Small intestine (tissue), 7 donors: ENCODE measurements at regions not wholly inside any gene's neighbourhood (a gene's known extent, or its start where the extent isn't known, plus 50 kb on each side); places are given as distances from the start of the nearest gene placed in this dataset.

Experiments used
- DNase-seq, 2 donors: peaks; one replicate each; pipeline versions ENCODE4 v3.0.0 to v3.0.0-alpha.2; 2013
- FAIRE-seq: peaks from 2 replicates; lab custom pipeline; 2012; peaks lifted over from hg19 to GRCh38; lab: Jason Lieb, UNC
- H3K27ac ChIP-seq, 3 donors: one replicate each; pipeline ENCODE4 v1.5.1; 2013; ENCODE audit warnings: low read length in 2 of 3, mild to moderate bottlenecking in 2 of 3, control low read depth in 1 of 3, inconsistent platforms in 1 of 3, low read depth in 1 of 3, moderate library complexity in 1 of 3
- H3K27me3 ChIP-seq, 3 donors: one replicate each; pipeline ENCODE4 v1.6.1; 2013; ENCODE audit warnings: low read length in 3 of 3, inconsistent platforms in 1 of 3; ENCODE audit not compliant: control insufficient read depth in 3 of 3, insufficient read depth in 3 of 3
- H3K36me3 ChIP-seq, 3 donors: one replicate each; pipeline ENCODE4 v1.6.1; 2013; ENCODE audit warnings: low read length in 3 of 3, inconsistent platforms in 1 of 3, low read depth in 1 of 3, mild to moderate bottlenecking in 1 of 3, moderate library complexity in 1 of 3; ENCODE audit not compliant: control insufficient read depth in 3 of 3, insufficient read depth in 2 of 3
- H3K4me1 ChIP-seq, 3 donors: one replicate each; pipeline ENCODE4 v1.6.1; 2013; ENCODE audit warnings: low read length in 2 of 3, inconsistent platforms in 1 of 3, low read depth in 1 of 3, mild to moderate bottlenecking in 1 of 3, moderate library complexity in 1 of 3; ENCODE audit not compliant: control insufficient read depth in 3 of 3, insufficient read depth in 2 of 3
- H3K4me3 ChIP-seq, 3 donors: one replicate each; pipeline ENCODE4 v1.5.1; 2013; ENCODE audit warnings: low read length in 3 of 3, control low read depth in 1 of 3, inconsistent platforms in 1 of 3, low read depth in 1 of 3, mild to moderate bottlenecking in 1 of 3, moderate library complexity in 1 of 3
- H3K9me3 ChIP-seq, 2 donors: one replicate each; pipeline ENCODE4 v1.6.1; 2013; ENCODE audit warnings: low read depth in 1 of 2, low read length in 1 of 2; ENCODE audit not compliant: control insufficient read depth in 2 of 2, insufficient read depth in 1 of 2
- WGBS, 3 donors: extraction: QIAGEN DNeasy Blood & Tissue Kit; methylation state at CpG; one replicate each; pipeline ENCODE4 v1.1.7; 2013; 5-methylcytosine and 5-hydroxymethylcytosine counted together
- donor health status: healthy with polysubstance abuse.
- donor health status: control.
- donor health status: control.
- donor health status: Bipolar disorder and iron deficiency.
- donor health status: healthy.

DNA sequence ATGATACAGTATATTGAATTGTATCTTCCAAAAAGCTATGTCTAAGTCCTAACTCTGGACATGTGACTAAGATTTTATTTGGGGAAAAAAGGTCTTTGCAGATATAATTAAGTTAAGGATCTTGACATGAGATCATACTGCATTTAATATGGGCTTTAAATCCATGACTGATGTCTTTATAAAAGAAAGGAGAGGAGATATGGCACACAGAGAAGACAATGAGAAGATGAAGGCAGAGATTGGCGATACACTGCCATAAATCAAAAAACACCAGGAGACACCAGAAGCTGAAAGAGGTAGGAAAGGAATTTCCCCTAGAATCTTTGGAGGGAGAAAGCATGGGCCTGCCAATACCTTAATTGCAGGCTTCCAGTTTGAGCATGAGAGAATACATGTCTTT lies 1450.2 kb downstream of the HACE1 start:
- DNase-seq (no peak), FAIRE-seq (no peak)
- peaks cover 0 to 8% of the 10 kb centered on the region in 2 donors for H3K9me3 ChIP-seq
- H3K4me1 ChIP-seq: no peaks in the 10 kb centered on the region
- no peaks in the 10 kb centered on the region for H3K27me3 ChIP-seq
- no peaks in the 10 kb centered on the region for H3K36me3 ChIP-seq
- WGBS, 3 donors: 75 to 88% (median 82%) methylated on average over 1 of the region's 1 CpG
- H3K4me3 ChIP-seq: no peak overlapping the region
- no peak overlapping the region for H3K27ac ChIP-seq

DNA sequence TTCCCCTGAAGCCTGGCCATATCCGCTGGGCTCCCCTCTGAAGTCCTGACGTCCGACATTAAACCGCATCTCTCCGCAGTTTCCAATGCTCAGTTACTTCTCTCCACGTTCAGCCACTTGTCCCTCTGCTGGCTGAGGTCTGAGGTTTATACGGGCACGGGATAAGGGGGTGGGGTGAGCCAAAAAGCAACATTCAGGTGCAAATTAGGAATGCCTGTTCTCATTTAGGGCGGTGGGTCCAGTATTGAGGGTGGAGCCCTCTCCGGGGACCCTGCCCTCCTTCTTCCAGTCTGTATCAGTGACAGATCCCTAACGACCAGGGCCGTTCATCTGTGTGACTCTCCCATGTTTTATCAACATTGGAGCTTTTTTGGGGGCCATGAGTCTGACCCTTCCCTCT lies 1454.4 kb downstream of the HACE1 start:
- Histone ChIP-seq H3K27ac (no peak overlapping the region), H3K9me3 (peaks cover 0 to 8% of the 10 kb centered on the region in 2 donors), H3K36me3 (no peaks in the 10 kb centered on the region), H3K4me3 (no peak overlapping the region), H3K27me3 (no peaks in the 10 kb centered on the region), H3K4me1 (no peaks in the 10 kb centered on the region)
- no peak for FAIRE-seq
- 80 to 86% (median 83%) methylated on average over 12 of the region's 12 CpGs for WGBS, 3 donors
- DNase-seq: no peak

DNA sequence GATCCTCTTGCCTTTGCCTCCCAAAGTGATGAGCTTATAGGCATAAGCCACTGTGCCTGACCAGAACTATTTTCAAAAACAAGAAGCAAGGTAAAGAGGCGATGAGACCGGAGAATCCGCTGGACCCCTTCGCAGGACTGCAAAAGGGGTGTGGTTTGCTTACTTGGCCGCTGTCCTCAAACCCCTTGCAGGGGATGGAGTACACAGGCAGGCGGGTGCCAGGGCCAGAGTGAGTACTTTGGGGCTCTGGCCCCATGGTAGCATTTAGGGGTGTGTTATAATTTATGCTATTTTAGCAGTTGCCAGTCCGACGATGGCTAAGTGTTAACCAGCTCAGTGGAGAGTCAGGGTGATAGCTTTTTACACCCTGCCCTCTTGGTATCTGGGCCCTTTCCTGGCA lies 1454.9 kb downstream of the HACE1 start:
- no peak for FAIRE-seq
- 92 to 95% (median 92%) methylated on average over 8 of the region's 8 CpGs for WGBS, 3 donors
- Histone ChIP-seq H3K4me3 (no peak overlapping the region), H3K27me3 (no peaks in the 10 kb centered on the region), H3K9me3 (peaks cover 0 to 8% of the 10 kb centered on the region in 2 donors), H3K27ac (no peak overlapping the region), H3K4me1 (no peaks in the 10 kb centered on the region), H3K36me3 (no peaks in the 10 kb centered on the region)
- DNase-seq: no peak

DNA sequence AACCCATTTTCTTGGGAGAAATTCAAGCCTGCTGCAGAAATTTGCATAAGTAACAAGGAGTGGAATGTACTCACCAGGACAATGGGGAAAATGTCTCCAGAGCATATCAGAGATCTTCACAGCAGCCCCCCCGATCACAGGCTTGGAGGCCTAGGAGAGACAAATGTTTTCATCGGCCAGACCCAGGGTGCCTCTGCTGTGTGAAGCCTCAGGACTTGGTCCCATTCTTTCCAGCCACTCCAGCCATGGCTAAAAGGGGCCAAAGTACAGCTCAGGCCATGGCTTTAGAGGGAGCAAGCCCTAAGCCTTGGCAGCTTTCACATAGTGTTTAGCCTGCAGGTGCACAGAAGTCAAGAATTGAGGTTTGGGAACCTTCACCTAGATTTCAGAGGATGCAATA lies 1463.0 kb downstream of the HACE1 start:
- Histone ChIP-seq H3K4me3 (no peak overlapping the region), H3K36me3 (no peaks in the 10 kb centered on the region), H3K27ac (no peak overlapping the region), H3K4me1 (no peaks in the 10 kb centered on the region), H3K27me3 (no peaks in the 10 kb centered on the region), H3K9me3 (peaks cover 0 to 12% of the 10 kb centered on the region in 2 donors)
- FAIRE-seq: no peak
- DNase-seq: no peak
- 94 to 100% (median 95%) methylated on average over 2 of the region's 2 CpGs for WGBS, 3 donors

DNA sequence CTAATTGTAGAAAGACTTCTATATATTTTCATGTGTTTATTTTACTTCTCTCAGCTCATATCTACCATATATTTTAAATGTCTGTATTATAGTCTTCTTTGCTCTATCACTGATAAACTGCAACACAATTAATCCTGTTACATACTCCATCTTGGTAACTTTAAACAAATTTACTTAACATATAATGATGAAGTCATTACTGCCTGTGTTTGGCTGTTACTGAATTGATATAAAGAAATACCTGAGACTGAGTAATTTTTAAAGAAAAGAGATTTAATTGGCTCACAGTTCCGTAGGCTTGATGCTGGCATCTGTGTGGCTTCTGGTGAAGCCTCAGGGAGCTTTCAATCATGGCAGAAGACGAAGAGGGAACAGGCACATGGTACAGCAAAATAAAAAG lies 1480.4 kb downstream of the HACE1 start:
- FAIRE-seq: no peak

DNA sequence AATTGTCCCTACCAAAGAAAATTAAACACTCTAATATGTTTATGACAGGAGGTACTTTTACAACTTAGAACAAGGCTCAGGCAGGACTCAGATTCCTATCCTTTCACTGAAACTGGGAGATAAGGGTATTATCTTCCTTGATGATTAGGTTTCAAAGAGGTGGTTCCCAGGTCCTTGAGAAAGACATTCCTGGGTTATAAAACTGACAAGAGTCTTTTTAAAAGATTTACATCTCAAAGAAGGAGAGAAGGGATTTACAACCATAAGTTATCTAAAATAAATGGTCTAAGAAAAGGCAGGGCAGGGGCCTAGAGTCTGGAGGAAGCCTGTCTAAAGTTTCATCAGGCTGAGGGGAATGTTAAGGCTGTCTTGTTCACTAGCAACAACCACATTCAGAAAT lies 1492.5 kb downstream of the HACE1 start:
- H3K27ac ChIP-seq: no peak overlapping the region
- H3K4me1 ChIP-seq: peaks cover 0 to 7% (median 0%) of the 10 kb centered on the region in 3 donors
- H3K4me3 ChIP-seq: no peak overlapping the region
- peaks cover 0 to 4% of the 10 kb centered on the region in 2 donors for H3K9me3 ChIP-seq
- H3K27me3 ChIP-seq: no peaks in the 10 kb centered on the region
- peak in 1 of 2 donors; percentile 40 for DNase-seq
- FAIRE-seq: no peak
- no peaks in the 10 kb centered on the region for H3K36me3 ChIP-seq

More for the DNA sequence above, 1480.4 kb downstream of the HACE1 start:
- H3K4me3 ChIP-seq: no peak overlapping the region
- no peak for DNase-seq
- no peaks in the 10 kb centered on the region for H3K27me3 ChIP-seq
- no peaks in the 10 kb centered on the region for H3K36me3 ChIP-seq
- H3K27ac ChIP-seq: no peak overlapping the region
- no peaks in the 10 kb centered on the region for H3K4me1 ChIP-seq
- 48 to 70% (median 55%) methylated on average over 2 of the region's 2 CpGs for WGBS, 3 donors
- no peaks in the 10 kb centered on the region for H3K9me3 ChIP-seq

DNA sequence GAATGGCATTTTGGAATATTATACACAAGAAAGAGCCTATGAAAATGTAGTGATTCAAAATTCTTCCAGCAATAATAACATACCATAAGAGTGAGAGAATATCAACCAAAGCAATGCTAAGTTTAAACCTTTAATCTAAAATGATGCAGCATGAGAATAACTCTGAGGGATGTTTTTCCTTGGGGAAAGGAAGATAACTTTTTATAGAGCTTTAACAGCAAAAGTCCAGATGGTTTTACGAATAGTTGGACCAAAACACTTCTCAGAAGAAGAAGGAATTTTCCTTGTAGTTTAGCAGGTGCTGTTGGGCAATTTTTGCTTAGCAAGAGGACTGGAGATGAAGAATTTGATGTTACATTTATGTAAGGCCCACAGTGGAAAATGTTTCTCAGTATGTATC lies 1503.2 kb downstream of the HACE1 start:
- H3K9me3 ChIP-seq: peaks cover 0 to 6% of the 10 kb centered on the region in 2 donors
- no peak overlapping the region for H3K27ac ChIP-seq
- H3K4me3 ChIP-seq: no peak overlapping the region
- H3K27me3 ChIP-seq: no peaks in the 10 kb centered on the region
- no peaks in the 10 kb centered on the region for H3K4me1 ChIP-seq
- WGBS, 3 donors: 60 to 71% (median 67%) methylated on average over 1 of the region's 1 CpG
- no peaks in the 10 kb centered on the region for H3K36me3 ChIP-seq
- FAIRE-seq (no peak), DNase-seq (no peak)

DNA sequence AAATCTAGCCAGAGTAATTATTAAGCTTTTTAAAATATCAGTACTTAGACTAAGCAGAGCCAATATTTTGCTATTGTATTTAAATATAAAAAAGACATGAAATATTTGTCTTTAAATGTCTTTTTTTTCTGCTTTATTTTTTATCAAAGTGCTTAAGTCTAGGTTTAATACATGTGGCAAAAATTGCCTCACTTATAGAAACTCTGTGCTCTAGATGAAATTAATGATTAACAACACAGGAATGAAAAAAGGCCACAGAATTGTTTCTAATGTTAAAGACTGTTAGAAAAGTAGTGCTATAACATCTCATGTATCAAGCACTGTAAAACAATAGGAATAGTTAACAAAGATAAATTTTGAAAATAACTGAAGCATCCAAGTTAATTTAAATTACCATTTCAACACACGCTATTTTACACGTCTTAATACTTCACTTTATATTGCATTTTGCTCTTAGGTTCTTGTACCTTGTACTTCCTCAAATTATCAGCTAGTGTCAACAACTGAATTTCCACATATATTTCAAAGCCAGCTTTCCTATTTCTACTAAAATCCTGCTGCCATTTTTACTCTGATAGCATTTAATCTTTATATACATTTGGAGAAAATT lies 1515.1 kb downstream of the HACE1 start:
- DNase-seq: peak in 1 of 2 donors; percentile 62
- no peaks in the 10 kb centered on the region for H3K27me3 ChIP-seq
- H3K4me3 ChIP-seq: no peak overlapping the region
- no peak overlapping the region for H3K27ac ChIP-seq
- peaks cover 0 to 2% of the 10 kb centered on the region in 2 donors for H3K9me3 ChIP-seq
- H3K4me1 ChIP-seq: no peaks in the 10 kb centered on the region
- H3K36me3 ChIP-seq: no peaks in the 10 kb centered on the region
- WGBS, 3 donors: 9 to 62% (median 21%) methylated on average over 2 of the region's 2 CpGs
- FAIRE-seq: no peak

DNA sequence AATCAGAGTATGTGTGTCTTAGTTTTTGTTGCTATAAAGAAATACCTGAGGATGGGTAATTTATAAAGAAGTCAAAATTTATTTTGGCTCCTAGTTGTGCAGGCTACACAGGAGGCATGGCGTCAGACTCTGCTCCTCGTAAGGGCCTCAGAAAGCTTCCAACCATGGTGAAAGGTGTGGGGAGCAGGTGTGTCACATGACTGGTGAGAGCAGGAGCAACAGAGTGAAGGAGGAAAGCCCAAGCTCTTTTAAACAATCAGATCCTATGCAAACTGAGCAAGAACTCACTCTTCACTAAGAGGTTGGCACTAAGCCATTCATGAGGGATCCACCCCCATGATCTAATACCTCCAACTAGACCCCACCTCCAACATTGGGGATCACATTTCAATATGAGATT lies 1524.3 kb downstream of the HACE1 start:
- DNase-seq (no peak), FAIRE-seq (no peak)
- no peaks in the 10 kb centered on the region for H3K27me3 ChIP-seq
- no peak overlapping the region for H3K27ac ChIP-seq
- no peak overlapping the region for H3K4me3 ChIP-seq
- 86 to 92% (median 90%) methylated on average over 2 of the region's 2 CpGs for WGBS, 3 donors
- no peaks in the 10 kb centered on the region for H3K36me3 ChIP-seq
- H3K9me3 ChIP-seq: peaks cover 0 to 5% of the 10 kb centered on the region in 2 donors
- no peaks in the 10 kb centered on the region for H3K4me1 ChIP-seq
